ENCODE measurements at regions not wholly inside any gene's neighbourhood (a gene's known extent, or its start where the extent isn't known, plus 50 kb on each side); places are given as distances from the start of the nearest gene placed in this dataset.

DNA sequence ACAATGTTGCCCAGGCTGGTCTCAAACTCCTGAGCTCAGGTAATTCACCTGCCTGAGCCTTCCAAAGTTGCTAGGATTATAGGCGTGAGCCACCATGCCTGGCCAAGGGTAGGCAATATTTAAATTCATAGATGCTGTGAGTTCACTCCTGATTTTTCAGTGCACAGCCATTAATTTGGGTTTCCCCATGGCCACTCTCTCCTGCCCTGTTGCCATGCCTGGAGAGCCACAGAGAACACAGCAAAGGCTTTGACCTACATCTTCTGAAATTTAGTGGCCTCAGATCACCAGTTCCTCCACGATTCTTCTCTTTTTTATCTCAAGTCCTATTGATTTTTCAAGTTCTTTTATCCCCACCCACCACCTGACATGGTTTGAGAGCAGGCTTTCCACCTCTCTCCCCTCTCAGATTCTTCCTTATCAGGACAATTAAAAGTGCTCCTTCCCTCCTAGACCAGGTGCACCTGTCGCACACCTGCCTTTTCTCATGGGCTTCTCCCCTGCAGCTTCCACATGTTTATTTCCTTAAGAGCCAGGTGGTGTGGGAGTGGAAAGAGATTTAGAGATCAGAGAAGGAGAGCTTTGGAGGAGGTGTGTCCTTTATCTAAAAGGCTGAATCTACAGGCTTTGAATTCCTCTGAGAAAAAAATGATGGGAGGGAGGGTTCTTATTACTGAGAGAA is 123.8 kb downstream of the ADRA2A start:
- intact Hi-C loops (cut with micrococcal nuclease), result no loop called here

DNA sequence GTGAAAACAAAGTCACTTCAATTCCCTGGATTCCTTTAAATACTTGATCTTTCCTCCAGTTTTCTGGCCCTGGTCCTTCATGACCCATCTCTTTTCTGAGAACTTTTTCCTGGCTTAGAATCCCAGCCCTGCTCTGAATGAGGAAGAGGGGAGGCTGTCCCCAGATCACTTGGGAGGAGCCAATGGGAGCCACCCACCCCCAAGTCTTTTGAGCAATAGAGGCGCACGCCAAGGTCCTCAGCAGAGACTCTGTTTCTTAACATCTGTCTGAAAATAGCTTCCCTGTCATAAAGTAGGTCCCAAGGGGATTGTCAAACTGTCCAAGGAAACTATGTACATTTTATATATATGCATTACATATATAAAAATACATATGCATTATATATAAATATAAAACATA is 126.8 kb downstream of the ADRA2A start:
- intact Hi-C loops (cut with micrococcal nuclease), result no loop called here

DNA sequence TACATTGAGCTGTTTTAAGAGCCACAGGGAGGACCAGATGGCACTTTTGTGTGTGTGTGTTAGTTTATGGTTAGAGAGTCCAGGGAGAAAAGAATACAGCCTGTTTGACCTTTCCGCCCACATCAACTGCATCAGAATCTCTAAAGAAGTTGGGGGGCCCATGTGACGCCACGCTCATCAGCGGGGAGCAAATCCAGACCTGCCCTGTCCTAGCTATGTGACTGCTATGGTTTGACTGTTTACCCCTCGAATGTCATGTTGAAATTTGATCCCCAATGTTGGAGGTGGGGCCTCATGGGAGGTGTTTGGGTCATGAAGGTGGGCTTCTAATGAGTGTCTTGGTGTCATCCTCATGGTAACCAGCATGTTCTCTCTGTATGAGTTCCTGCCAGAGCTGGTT is 128.0 kb downstream of the ADRA2A start:
- intact Hi-C loops (cut with micrococcal nuclease), result no loop called here

DNA sequence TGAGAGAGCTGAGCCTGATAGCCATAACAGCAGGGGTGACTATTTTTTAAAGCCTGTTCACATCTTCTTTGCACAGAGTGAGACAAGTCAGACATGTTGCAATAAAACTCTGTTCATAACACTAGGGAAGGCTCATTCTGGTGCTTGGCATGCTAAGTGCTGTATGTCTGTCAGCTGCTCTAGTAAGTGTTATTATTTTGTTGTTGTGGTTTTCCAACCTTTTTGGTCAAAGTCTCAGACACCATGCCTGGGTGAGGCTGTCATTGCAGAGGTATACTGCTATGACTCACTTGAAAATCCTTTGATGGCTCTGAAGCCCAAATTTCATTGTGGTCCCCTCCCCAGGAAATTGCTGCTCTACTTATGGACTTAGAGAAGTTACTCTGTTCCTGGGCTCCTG is 129.7 kb downstream of the ADRA2A start:
- intact Hi-C loops (cut with micrococcal nuclease), result loop anchor here (2.0 kb wide), 2 partner anchors 130 to 460 kb away; partner anchors contain the start of gene ADRA2A

DNA sequence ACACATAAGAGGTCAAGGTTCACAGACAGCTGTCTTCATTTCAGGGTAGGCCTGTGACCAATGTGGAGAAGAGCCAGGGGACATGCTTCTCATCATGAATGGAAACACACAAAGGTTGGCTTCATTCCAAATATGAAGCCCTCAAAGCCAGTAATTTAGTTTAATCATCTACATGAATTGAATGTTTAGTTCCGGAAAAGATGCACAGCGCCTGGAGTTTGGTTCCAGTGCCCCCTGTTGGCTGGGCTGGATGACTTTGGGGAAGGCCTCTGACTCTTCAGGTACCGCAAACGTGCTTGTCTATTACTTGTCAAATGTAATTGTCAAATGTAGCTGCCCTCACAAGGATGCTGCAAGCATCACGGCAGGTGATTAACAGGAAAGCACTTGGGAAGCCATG is 130.7 kb downstream of the ADRA2A start:
- intact Hi-C loops (cut with micrococcal nuclease), result loop anchor here (2.0 kb wide), 2 partner anchors 131 to 461 kb away; partner anchors contain the start of gene ADRA2A

DNA sequence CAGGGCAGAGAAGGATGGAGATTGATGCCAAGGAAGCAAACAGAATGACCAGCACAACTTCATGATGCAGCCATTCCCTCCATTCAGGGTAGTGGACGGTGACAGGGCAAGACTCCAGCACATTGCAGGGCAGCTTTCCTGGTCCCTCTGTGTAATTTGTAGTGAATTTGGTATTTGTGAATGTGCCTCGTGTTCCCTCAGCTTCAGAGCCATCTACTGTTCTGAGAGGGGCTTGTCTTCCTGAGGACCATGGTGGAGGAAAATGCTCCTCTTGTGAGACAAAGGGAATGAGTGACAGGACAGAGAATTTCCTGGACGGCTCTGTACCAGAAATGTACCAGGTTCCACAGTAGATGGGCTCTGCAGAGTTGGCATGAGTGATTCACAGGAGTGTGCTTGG is 132.1 kb downstream of the ADRA2A start:
- intact Hi-C loops (cut with micrococcal nuclease), result no loop called here

DNA sequence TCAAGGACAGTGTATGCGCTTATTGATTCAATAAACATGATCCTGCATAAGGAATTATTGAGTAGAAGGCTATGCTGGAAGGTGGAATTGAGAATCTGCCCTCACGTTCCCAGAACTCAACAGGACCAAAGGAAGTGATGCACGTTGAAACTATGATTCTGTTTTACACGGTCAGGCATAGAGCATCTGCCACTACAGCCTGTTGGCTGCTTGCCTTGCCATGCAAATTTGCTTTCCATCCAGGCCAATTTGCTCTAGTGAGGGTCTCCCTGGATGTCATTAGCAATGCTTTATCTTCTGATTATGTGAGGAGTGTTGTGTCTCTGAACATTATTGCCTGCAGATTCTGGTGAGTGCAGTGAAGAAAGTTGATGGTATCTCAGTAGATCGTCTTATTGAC is 132.9 kb downstream of the ADRA2A start:
- intact Hi-C loops (cut with micrococcal nuclease), result no loop called here

DNA sequence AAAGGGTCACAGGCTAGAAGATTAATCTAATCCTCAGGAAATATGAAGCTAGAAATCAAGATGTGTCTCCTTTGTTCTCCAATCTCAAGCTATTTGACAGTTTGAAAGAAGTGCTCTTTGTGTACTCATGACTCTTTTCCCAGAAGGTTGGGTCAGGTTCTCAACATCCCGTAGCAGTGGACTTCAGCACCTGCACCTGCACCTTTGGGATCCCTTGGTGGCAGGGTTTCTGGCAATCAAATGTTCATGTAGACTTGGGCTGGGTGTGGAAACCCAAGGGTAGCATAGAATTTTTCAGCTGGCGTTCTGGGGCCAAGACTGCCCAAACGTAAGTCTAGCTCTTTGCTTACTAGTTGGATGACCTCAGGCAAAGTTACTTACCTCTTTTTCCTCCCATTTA is 134.4 kb downstream of the ADRA2A start:
- intact Hi-C loops (cut with micrococcal nuclease), result no loop called here

DNA sequence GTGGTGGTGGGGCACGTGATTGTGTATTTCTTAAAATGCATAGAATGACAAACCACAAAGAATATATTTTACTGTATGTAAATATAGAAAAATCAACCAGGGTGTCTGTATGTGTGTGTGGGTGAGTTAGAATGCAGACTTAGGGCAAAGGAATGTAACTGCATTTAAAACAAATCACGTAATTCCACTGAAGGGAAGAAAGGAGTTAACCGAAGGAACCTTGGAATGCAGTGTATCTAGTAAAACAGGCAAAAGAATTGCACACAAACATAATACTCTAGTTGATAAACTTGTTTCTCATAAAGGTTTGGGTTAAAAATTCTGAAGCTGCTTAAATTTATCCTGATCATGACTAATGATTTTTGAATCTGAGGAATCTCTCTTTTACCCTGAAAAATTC is 134.9 kb downstream of the ADRA2A start:
- intact Hi-C loops (cut with micrococcal nuclease), result no loop called here

DNA sequence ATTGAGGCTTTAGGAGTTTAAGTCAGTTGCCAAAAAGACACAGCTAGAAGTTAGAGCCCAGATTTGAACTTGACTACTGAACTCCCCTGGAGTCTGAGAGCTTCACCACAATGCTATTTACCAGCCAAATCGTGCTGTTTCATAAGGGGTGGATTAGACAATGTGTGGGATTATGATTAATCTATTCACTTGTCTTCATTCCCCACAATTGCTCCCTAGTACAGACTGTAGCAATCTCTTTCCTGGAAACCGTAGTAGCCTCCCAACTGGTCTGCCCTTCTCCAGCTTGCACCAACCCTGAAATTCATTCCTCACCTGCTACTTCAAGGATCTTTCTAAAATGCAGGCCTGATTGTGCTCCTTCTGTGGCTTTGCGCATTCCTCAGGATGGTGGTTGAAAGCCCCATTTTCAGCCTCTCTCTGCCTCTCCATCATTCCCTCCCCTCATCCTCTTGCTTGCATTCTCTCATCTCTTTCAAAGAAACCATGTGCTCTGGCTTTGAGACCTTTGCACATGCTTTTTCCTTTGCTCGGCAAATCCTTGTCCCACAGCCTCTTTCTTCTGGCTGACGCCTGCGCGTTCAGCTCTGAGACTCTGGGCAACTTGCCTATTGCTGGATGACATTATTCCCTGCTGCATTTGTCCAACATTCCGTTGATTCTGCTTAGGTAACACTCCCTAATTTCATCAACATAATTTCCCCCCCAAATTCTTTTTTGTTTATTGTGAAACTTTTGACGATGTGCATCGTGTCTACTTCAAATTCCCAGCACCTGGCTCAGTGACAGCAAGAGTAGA is 145.1 kb downstream of the ADRA2A start:
- intact Hi-C loops (cut with micrococcal nuclease), result no loop called here

DNA sequence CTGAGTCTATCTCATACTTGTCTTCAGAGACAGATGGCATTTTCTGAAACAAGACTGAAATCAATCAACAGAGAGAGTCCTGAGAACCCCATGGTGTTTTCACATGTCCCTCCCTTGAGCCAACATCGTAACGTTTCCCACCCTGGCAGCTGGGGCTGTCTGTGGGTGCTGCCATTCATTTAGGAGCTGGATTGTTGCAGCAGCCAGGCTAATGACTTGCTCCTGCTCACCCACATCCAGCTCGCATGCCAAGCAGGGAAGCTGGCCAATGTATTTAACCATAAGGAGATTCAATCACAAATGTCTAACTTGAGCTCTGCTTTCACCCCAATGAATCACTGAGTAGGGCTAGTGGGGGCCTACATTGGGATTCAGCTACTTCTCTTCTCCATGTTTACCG is 146.1 kb downstream of the ADRA2A start:
- intact Hi-C loops (cut with micrococcal nuclease), result no loop called here

DNA sequence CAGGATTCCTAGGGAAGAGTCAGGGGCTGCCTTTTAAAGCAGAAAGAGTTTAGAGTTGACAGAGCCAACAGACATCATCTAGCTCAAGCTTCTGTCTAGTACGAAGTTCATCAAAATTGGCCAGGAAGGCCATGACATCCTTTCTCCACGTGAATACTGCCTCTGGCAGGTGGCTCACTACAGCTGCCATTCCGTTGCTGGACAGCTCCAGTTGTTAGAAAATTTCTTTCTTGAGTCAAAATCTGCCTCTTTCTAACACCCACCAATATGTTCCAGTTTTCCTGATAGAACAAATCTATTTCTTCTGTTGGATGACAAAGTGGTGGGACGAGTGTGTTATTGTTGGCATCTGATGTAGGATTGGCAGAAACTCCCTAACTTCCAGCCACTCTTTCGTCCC is 154.9 kb downstream of the ADRA2A start:
- intact Hi-C loops (cut with micrococcal nuclease), result no loop called here

DNA sequence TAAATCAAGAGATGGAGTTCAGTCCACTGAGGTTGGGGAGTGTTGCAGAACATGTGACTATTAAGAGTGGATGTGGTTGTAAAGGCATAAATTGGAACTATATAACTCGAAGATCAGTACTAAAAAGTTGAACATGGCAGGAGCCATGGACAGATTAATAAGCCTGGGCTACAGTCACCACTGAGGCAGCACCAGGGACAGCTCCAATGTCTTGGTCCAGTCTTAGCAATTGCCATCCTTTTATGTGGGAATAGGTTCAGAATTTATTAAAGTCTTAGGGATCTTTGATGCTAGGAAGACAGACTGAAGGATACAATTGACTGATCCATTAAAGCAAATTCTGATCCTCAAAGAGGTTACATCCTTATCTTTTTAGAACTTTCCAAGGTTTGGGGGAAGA is 156.6 kb downstream of the ADRA2A start:
- intact Hi-C loops (cut with micrococcal nuclease), result no loop called here

DNA sequence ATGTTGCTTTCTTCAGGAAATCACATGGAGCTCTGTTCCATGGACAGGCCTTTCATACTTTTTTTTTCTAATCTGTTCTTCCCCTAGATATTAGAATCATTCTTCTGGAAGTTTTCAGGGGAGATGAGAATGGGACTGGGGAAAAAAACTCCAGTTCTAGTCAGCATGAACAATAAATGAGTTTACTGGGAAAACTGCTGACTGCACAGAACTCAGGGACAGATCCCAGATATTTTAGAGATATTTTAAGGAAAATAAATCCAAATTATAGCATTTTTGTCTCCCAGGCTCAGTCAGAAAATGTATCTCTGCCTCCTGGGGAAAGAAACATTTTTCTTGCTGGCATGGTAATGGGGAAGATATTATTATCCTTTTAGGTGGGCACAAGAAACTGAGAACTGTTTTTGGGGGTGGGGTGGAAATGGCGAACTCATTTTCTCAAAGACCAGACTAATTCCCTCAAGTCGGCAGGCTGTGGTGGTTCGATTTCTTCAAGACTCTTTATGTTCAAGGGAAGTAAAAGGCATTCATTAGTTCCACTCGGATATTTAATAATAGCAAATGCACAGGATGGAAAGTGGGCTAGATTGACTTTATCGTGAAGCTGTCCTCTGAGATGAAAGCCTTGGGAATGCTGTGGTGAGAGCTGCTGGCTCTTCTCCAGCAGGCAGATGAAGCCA is 157.5 kb downstream of the ADRA2A start:
- intact Hi-C loops (cut with micrococcal nuclease), result no loop called here

DNA sequence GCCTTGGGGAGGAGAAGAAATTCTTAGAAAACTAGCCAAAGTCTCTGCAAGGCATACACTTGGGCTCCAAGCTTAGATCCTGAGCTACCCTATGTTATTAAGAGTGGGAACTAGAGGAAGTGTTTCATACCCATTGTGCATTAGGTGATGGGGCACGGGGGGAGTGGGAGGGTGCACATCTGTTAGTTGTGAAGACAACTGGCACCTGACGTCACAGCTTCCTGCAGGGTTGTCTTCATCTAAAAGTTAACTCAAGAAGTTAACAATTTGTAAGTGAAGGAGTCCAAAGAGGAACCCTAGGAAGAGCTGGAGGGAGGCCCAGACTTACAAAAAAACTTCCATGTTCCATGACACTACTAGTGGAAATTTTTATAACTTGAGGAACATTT is 158.1 kb downstream of the ADRA2A start:
- intact Hi-C loops (cut with micrococcal nuclease), result no loop called here

DNA sequence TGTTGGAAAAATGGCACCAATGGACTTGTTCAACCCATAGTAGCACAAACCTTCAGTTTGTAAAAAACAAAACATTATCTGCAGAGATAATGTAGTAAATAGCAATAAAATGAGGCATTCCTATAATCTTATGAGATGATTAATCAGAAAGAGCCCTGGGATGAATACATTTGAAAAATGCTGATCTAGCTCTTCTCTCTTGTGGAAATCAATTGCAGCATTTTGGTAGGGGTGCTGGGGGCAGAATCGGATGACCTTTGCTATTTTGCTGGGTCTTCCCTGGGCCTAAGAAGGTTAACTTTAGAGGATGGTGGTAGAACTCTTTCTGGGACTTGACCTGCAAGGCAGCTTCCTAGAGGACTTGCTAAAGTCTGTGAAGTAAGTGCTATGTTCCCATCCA is 163.5 kb downstream of the ADRA2A start:
- intact Hi-C loops (cut with micrococcal nuclease), result no loop called here

DNA sequence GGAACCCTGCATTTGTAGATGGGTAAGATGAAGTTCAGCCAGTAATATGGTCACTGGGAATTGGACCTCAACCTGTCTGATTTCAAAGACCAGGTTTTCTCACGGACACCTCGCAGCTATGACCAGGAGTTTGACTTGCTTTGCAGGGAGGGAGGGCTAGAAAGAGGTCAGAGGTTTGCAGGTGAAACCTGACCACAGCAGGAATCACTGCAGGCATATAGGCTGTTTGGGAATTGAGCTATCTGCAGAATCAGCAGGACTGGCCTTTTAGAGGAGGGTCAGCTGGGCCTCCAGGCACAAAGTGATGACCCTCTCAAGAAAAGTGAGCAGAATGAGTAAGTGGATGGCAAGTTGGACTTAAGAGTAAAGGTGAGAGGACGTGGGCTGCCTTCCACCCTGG is 166.3 kb downstream of the ADRA2A start:
- intact Hi-C loops (cut with micrococcal nuclease), result no loop called here

DNA sequence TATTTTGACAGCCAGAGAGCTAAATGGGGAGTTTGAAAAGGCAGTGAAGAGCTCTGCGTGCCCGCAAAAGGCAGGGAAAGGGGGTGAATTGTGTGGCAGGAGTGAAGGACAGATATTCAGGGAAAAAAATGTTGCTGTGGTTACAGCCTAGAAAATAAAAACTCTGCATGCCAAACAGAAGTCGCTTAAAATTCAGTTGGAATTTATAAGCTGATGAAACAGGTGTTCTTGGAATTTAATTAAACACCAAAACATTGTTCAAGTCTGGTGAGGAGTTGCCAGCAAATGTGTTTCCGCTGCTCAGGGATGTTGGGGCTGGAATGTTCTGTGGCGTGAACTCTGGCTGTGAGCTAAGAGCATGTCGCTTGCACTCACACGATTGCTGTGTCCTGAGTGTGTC is 169.3 kb downstream of the ADRA2A start:
- intact Hi-C loops (cut with micrococcal nuclease), result no loop called here

DNA sequence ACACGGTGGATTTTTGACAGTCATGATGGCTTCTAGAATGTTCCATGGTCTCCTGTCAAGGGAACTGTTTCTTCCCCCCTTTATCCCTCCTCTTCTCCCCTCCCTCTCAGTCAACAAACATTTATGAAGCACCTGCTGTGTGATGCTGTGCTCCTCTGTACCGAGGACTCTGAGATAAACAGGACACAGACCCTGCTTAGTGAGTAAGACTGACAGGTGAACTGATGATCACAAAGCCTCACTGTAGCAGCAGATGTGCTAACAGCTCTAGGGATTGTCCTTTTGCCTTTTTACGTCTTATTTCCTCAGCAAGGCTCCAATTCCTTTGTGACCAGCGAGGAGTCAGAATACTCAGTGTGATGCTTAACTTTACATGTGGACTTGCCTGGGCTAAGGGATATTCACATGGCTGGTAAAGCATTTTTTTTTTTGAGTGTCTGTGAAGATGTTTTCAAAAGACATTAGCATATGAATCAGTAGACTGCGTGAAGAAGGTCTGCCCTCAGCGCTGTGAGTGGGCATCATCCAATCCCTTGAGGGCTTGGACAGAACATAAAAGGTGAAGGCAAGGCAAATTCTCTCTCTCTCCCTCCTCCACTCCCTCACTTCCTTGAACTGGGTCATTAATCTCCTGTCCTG is 170.1 kb downstream of the ADRA2A start:
- intact Hi-C loops (cut with micrococcal nuclease), result no loop called here

DNA sequence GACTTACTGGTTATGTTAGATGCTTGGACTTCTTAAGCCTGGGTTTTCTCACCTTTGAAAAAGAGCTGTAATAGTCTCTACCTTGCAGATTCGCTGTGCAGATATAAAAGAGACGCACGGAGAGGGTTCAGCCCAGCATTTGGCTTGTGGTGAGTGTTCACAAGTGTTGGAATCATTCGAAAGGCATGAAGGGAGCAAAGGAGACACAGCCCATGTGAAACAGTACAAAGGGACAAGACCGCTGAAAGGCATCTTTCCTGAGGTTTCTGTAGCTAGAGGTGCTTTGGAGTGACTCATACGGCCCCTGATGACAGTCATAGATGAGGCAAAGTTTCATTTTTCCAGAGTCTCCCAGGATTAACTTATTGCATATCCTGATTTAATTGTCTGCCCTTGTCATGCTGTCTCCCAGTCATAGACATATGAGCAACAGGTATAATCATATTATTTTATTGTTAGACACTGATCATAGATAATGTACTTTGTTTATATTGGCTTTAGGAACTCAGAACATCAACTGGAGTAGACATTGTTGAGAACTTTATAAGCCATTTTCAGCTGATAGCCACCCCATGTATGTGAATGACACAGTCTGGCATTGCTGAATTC is 171.1 kb downstream of the ADRA2A start:
- intact Hi-C loops (cut with micrococcal nuclease), result no loop called here

DNA sequence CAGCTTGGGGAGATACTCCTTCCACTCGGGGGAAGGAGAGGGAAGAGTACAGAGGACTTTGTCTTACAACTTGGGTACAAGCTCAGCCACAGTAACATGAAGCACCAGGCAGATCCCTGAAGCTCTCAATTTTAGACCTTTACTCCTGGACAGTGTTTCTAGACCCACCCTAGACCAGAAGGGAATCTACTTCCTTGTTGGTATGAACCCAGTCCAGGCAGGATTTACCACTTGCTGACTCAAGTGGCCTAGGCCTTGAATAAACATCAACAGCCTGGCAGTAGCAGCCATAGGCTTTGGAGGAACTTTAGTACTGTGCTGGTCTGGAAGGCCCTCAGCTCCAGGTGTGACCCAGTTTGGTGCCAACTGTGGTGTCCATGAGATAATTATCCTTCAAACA is 173.1 kb downstream of the ADRA2A start:
- intact Hi-C loops (cut with micrococcal nuclease), result no loop called here
